ENCODE measurements at regions not wholly inside any gene's neighbourhood (a gene's known extent, or its start where the extent isn't known, plus 50 kb on each side); places are given as distances from the start of the nearest gene placed in this dataset.
"Not testable (repeated sequence)": the region's sequence is repeated elsewhere in the genome, so short reads cannot be mapped to it uniquely, and the experiment has no call there.

DNA sequence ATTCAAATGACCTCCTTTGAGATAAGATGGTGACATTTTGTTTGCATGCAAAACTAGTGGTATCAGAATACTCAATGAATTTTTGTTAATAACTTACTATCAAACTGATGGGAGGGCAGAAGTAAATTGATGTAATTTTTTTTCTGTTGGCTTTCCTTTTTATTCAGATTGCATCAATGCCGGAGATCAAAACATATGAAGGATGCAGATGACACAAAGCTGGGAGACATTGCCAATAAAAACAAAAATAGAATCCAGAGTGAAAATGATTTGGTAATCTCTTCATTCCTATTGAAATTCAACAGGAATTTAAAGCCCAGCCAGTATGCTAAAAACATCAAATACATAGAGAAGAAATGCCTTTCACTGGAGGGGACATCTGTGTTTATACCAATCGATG lies 1655.3 kb upstream of the C9orf72 start:
- in situ Hi-C loops (cut with MboI; ENCODE audit: low sequenced_read_pairs), result no loop called here

DNA sequence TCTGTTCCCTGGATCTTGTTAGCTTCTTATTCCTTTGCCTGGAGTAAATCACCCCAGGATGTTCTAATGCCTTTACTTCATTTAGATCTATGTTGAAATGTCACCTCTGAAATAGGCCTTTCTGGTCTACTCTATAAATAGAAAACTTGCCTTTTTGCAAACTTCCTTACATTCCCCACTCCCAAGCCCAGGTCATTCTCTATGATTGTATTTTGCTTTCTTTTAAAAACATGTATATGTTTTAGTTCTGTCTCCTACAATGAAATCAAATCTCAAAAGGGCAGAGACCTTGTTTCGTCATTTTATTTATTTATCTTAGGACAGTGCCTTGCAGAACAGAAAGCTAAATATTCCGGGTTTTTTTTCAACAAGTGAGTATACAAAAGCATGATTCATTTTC lies 1657.7 kb upstream of the C9orf72 start:
- in situ Hi-C loops (cut with MboI; ENCODE audit: low sequenced_read_pairs), result no loop called here

GRCh38 chr9:29233193-29233592 lies 1659.9 kb upstream of the C9orf72 start:
- in situ Hi-C loops (cut with MboI; ENCODE audit: low sequenced_read_pairs), result no loop called here

- in situ Hi-C loops (cut with MboI; ENCODE audit: low sequenced_read_pairs), result no loop called here
Measured at GRCh38 chr9:29241320-29241719, 1668.0 kb upstream of the C9orf72 start.

DNA sequence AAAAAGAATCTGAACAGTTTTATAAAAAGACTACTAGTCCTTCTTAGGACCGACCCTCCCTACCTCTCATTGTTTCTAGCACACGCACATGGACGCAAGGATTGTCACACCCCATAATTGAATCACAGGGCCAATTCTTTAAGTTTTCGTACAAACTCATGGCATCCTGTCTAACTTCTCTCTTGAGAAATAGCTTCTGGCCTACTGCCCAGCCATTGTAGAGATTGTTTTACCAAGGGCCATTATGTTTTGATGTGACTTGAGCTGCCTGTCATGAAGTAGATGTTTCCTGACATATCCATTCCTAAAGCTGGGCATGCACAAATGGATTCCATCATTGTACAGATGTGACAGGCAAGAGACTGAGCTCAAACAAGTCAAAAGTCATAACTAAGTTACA lies 1672.1 kb upstream of the C9orf72 start:
- in situ Hi-C loops (cut with MboI; ENCODE audit: low sequenced_read_pairs), result no loop called here

- in situ Hi-C loops (cut with MboI; ENCODE audit: low sequenced_read_pairs), result not testable (repeated sequence)
Measured at GRCh38 chr9:29270400-29270799, 1697.1 kb upstream of the C9orf72 start.

GRCh38 chr9:29282121-29282520 lies 1708.8 kb upstream of the C9orf72 start:
- in situ Hi-C loops (cut with MboI; ENCODE audit: low sequenced_read_pairs), result no loop called here

GRCh38 chr9:29285818-29286217 lies 1712.5 kb upstream of the C9orf72 start:
- in situ Hi-C loops (cut with MboI; ENCODE audit: low sequenced_read_pairs), result no loop called here

GRCh38 chr9:29289365-29289764 lies 1716.1 kb upstream of the C9orf72 start:
- in situ Hi-C loops (cut with MboI; ENCODE audit: low sequenced_read_pairs), result no loop called here

GRCh38 chr9:29290516-29290915 lies 1717.2 kb upstream of the C9orf72 start:
- in situ Hi-C loops (cut with MboI; ENCODE audit: low sequenced_read_pairs), result no loop called here

DNA sequence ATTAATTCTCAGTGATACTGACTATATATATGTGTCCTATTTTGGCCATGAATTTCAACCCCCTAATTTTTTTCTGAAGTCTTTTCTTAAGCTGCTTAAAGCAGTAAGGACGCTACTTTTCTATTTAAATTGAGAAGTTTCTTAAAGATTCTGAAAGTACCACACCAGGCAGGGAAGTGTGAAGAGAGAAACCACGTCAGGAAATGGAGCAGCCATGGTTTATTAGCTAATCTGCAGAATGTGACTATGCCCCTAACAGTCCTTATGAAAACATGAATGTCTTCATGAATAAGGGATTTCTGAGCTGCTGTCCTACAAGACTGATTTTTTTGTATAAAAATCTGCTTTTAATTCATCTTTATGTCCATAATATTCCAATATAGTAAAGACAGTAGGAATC lies 1724.3 kb upstream of the C9orf72 start:
- in situ Hi-C loops (cut with MboI; ENCODE audit: low sequenced_read_pairs), result no loop called here

DNA sequence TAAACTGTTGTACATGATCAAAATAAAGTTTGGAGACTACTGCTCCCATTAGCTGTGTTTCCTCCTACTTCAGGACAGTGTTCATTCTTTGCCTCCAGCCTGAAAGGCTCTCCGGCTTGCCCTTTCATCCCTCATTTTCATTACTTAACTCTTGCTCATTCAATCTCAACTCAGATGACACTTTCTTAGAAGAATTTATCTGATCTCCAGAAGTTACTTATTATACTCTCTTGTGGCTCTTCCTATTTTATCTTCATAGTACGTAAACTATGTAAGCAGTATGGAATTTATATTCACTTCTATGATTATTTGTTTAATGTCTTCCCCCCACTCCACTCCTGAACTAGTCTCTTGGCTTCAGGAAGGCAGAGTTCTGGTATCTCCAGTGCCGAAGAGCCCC lies 1737.9 kb upstream of the C9orf72 start:
- in situ Hi-C loops (cut with MboI; ENCODE audit: low sequenced_read_pairs), result no loop called here

DNA sequence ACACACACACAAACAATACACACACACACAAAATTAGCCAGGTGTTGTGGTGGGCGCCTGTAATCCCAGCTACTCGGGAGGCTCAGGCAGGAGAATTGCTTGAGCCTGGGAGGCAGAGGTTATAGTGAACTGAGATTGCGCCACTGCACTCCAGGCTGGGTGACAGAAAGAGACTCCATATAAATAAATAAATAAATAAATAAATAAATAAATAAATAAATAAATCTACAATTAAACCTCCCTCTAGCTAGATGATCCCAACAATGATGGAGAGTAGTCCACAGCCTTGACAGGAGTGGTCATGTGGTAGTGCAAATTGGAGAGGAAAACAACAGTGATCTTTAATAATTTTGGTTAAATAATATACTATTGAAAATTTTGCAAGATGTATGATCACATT lies 1739.0 kb upstream of the C9orf72 start:
- in situ Hi-C loops (cut with MboI; ENCODE audit: low sequenced_read_pairs), result no loop called here

- in situ Hi-C loops (cut with MboI; ENCODE audit: low sequenced_read_pairs), result no loop called here
Measured at GRCh38 chr9:29319736-29320513, 1746.6 kb upstream of the C9orf72 start.

DNA sequence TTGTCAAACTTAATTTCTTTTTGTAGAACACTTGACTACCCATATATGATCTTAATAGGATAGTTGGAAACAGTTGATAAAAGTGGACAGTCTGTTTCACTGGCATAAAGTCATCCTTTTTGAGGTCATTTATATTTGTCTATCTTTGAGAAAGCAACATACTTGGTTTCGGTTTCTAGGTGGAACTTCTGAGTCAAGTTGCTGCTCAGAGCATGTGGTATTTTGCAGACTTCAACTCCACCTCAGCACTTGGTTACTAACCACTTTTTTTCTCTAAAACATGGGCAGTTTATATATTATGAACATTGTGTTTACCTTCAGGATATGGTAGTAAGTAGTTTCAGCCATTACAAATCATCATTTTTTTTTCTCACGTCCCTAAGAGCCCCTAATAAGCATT lies 1749.0 kb upstream of the C9orf72 start:
- in situ Hi-C loops (cut with MboI; ENCODE audit: low sequenced_read_pairs), result no loop called here

DNA sequence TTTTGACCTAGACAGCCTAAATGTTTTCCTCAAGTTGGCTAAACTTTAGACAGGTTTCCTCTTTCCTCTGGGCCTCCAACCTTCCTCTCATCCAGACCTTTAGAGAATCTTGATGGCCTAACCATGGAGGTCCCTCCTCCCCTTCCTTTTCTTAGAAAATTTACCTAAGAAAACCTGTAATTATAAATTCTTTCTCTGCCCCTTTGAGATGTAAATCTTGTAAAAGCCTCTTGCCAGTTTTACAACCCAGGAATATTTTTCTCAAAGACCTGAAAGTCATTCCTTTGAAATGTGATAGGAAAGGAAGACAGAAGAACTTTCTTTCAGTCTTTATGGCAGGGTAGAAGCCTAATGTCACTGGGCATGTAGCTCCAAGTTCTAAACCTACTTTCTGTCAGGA lies 1752.6 kb upstream of the C9orf72 start:
- in situ Hi-C loops (cut with MboI; ENCODE audit: low sequenced_read_pairs), result no loop called here

- in situ Hi-C loops (cut with MboI; ENCODE audit: low sequenced_read_pairs), result no loop called here
Measured at GRCh38 chr9:29332789-29333188, 1759.5 kb upstream of the C9orf72 start.

DNA sequence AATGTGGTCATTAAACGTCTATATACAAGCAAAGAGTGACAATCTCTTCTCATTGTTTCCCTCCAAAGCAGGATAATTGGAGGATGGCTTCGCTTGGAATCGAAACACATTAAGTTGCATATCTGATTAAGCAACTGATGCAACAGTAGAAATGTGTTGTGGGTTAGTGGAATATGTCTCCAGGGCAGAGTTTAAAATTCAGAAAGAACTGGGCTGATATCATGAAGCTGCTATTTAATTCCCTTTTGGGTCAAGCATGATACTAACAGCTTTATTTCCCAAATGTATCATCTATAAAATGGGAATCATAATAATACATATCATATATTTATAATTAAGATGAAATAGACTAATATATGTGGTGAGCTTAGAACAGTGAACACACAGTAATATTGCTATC lies 1763.0 kb upstream of the C9orf72 start:
- in situ Hi-C loops (cut with MboI; ENCODE audit: low sequenced_read_pairs), result no loop called here

DNA sequence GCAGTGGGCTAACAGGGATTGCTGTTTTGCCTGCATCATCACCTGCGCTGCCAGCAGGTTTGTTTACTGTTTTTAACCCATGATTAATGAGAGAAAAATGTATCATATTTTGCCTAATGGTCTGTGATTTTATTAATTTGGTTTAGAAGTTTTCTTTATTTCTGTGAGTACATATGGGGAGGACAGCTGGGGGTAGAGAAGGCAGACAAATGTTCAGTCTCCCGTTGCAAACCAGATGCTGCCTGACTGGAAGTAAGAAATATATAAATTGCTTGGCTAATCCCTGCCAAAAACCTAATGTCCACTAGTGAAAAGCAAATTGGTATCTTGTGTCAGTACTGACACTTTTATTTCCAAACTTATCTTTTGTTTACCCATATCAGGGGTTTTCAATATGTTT lies 1766.1 kb upstream of the C9orf72 start:
- in situ Hi-C loops (cut with MboI; ENCODE audit: low sequenced_read_pairs), result no loop called here

DNA sequence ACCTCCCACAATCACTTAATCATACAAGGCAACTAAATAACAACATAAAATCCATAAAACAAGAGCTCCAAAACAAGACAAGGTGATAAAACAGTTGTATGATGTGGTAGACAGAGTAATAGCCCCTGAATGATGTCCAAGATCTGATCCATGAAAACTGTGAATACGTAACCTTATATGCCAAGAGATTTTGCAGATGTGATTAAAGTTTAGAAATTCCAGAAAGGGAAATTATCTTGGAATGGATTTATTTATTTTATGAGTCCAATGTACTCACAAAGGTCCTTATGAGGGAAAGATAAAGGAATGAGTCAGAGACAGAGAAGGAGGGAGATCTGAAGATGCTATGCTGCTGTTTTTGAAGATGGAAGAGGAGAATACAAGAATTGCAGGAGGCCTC lies 1775.7 kb upstream of the C9orf72 start:
- in situ Hi-C loops (cut with MboI; ENCODE audit: low sequenced_read_pairs), result no loop called here

DNA sequence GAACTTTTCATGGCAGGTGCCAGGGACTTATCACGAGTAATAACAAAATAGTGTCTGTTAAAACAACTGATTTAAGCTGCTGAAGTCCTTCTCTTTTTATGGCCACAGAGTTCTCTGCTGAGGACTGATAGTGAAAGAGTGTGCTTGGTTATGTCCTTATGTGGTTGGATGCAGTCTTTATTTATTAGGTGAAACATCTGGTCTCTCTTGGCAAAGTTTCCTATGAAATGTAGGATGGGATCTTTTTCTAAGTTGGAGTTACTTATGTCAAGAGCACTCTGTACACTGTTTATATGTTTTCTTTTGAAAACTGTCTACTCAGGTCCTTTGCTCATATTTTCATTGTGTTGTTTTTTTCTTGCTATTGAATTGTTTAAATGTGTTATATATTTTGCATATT lies 1816.1 kb upstream of the C9orf72 start:
- in situ Hi-C loops (cut with MboI; ENCODE audit: low sequenced_read_pairs), result no loop called here

DNA sequence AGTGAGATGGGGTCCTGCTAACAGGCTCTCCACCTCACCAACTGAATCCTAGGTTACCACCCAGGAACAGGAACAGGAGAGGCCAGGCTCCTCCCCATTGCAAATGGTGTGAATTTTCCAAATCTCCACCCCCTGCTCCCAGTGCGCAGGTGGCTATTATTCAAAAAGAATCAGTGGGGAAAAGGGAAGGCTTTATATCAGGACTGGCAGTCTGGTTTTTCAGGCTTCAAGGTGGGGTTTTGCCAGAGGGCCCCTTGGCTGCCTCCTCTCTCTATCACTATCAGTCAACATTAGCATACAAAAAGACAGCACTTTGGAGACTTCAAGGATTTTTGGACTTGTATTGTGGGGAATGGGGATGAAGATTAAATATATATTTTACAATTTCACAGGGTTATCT lies 1817.6 kb upstream of the C9orf72 start:
- in situ Hi-C loops (cut with MboI; ENCODE audit: low sequenced_read_pairs), result no loop called here

DNA sequence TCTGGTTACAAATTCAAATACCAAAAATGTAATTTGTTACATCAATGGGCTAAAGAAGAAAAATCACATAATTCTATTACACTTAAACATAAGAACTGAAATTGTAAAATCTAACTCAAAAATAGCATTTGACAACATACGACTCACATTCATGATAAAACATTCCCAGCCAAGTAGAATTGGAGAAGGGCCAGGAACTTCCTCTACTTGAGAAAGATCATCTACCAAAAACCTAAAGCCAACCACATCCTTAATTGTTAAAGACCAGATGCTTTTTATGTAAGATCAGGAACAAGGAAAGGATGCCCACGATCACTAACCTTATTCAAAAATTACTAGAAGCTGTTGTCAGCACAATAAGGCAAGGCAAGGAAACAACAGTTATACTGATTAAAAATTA lies 1819.8 kb upstream of the C9orf72 start:
- in situ Hi-C loops (cut with MboI; ENCODE audit: low sequenced_read_pairs), result no loop called here

Data from HL-60/S4 (cell line).